Hepatic stellate cell (primary cell): ENCODE measurements at regions not wholly inside any gene's neighbourhood (a gene's known extent, or its start where the extent isn't known, plus 50 kb on each side); places are given as distances from the start of the nearest gene placed in this dataset.

Experiments used
- DNase-seq: peaks from one replicate; pipeline ENCODE4 v3.0.0; 2011; ENCODE audit warnings: low spot score

DNA sequence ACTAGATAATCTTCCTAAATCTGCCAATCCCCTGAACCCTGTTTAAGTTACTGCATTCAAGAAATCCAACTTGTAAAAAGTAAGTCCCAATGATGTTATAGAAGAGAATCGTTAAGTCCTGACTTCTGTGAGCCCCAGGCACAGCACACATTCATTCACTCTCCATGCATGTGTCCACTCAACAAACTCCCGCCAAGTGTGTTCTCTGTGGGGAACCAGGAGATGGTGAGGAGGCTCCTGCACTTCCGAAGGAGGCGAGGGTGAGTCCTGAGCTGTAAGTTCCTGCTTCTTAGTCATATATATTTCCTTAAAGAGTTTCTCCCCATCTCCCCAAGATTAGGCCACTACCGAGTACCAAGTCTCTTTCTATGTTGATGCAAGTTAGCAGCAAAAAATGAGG is 635.0 kb upstream of the ID2 start:
- DNase-seq: no peak

DNA sequence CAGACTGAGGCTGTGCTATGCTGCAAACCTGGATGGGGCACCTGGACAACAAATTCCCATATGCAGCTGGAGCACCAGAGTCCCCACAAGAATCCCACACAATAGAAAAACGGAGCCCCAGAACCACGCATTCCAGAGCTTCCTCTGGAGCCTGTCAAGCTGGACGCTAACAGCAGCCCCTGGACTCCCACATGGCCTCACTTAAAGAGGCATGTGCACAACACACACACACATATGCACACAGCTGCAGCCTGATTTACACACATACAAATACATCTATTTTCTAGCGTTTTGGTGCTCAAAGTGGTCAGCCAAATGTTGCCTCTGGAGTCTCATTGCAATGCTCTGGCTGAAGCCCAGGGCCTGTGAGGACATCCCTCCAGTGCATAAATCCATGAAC is 632.7 kb upstream of the ID2 start:
- DNase-seq: no peak

DNA sequence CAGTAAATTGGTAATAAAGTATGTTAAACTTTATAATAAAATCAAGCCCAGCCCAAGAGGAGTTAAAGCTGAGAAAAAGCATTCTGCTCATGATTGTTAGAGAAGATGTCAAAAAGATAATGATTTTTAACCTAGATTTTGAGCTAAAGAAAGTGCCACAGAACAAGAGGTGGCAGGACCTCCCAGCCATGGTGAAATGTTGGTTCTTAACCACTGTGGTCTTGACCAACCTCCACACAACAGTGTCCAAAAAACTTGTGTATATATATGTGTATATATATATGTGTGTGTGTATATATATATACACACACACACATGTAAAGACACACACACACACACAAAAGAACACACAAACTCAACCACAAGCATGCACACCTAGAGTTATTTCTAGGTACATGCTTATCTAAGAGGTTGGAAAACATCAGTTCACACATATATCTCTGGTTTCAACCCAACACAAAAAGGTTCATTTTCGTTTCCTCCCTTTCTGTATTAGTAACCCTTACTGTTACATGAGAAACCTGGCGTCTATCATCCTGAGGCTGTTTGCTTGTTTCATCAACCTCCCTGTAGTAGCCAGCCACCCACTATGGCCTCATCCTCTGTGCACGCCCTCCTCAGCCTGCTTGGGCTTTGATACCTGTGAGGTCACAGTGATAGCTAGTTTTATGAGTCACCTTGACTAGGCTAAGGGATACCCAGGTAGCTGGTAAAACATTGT is 631.8 kb upstream of the ID2 start:
- DNase-seq: no peak

DNA sequence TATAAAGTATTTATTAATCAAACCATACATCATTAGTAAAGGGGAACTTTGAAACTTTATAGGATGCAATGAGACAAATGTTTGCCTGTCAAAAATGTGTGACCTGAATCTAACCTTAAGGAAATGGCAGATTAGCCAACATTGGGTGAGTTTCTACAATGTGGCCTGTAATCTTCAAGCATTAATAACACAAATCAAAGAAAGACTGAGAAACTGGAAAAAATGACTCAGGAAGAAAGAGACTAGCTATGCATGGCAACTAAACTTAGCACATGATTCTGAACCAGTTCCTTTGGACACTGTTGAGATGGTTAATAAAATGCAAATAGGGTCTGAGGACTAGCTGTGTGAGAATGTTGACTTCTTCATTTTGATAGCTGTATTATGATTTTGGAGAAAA is 628.6 kb upstream of the ID2 start:
- DNase-seq: no peak

DNA sequence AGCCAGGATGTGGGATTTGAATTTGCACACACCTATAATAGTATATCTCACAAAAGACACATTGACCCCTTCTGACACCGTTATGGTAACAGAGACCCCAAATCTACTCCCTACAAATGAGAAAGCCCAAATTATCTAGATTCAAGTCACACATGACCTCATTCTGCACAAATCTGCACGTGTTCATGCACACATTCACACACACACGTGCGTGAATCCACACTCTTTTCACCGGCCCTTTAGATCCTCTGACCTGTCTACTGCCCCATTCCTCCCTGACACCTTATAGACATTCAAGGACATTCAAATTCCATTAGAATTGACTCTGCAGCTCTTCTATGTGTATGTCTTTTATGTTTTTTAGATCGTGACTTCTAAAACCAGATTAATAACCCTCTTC is 627.8 kb upstream of the ID2 start:
- DNase-seq: no peak

DNA sequence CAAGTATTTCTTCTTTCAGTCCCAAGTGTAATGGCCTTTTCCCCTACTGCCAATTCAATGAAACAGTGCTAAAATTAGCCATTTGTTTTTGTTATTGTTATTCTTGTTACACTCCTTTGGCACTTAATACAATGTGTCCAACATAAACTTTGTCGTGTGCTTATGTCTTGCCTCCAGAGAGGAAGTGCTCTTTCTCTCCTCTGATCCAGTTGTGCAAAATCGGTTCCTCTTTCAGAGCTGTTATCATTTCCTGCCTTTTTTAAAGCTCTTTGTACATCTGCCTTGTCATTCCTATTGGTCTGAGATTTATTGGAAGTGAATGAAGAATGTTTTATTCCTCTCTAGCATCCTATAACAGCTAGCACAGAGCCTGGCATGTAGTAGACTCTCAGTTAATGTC is 623.2 kb upstream of the ID2 start:
- no peak for DNase-seq

DNA sequence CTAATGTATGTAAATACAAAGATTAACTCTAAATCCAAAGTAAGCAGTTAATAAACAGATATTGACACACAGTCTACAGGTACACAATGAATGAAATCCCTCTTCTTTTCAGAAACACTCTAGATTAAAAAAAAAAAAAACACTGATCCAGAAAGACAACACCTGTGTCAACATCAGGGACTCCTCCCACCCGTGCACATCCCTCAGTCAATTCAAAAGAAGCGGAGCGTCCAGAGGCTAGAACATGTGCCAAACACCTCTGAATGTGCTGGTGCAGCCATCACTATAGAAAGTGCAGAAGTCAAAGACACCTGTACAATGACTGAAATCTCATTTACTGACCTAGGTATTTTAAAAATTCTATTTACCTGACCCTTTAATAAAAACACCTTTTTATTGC is 622.6 kb upstream of the ID2 start:
- no peak for DNase-seq

DNA sequence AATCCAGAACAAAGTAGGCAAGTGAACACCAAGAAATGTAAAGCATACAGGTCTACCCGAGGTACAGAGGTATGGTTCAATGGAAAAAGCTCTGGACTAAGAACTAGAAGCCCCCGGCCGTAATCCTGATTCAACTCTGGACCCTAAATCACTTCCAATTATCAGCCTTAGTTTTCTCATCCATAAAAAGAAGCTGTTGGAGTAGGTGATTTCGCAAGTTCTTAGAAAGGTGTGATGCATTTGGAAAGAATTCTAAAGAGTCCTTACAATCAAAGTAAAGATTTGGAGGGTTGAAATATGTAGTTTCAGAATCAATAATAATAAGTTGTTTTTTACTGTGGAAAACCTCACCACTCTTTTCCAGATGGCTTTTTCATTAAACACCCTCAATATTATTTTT is 622.1 kb upstream of the ID2 start:
- no peak for DNase-seq

DNA sequence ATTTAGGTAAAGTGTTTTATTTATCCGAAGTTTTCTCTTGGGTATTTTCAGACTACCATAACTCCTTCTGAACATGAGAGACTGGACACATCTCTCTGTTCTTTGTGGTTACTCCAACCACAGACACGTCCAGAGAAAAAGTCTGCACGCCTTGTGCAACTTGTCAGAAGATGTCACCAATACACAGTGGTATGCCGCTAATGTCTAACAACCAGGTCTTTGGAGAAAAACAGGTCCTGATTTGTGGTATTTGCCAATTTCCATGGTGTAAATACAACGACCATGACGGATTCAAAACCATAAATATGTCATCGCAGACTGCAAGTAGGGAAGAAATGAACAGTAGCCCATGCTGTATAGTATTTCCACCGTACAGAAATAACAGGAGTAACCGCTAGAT is 620.6 kb upstream of the ID2 start:
- no peak for DNase-seq

DNA sequence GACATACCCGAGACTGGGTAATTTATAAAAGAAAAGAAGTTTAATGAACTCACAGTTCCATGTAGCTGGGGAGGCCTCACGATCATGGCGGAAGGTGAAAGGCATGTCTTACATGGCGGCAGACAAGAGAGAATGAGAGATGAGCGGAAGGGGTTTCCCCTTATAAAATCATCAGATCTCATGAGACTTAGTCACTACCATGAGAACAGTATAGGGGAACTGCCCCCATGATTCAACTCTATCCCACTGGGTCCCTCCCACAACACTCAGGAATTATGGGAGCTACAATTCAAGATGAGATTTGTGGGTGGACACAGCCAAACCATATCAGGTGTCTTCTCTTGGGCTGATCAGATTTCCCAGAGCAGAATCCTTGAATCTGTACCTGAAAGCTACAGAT is 617.3 kb upstream of the ID2 start:
- no peak for DNase-seq

DNA sequence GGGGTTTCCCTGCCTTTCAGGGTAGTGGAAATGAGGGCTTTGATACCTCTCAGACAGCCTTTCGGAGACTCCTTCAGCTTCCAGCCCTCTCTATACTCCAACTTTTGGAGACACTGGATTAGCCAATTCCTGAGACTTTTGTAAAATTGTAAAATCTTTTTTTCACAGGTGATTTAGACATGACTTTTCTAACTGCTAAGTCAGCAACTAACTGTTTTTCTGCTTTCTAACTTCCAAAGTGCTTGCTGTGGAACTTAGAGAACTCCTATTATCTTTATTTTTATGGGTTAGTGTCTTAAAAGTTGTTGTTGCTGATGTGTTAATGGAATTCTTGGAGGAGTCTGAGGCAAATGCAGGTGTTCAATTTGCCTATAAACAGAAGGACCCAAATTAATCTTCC is 616.7 kb upstream of the ID2 start:
- no peak for DNase-seq

DNA sequence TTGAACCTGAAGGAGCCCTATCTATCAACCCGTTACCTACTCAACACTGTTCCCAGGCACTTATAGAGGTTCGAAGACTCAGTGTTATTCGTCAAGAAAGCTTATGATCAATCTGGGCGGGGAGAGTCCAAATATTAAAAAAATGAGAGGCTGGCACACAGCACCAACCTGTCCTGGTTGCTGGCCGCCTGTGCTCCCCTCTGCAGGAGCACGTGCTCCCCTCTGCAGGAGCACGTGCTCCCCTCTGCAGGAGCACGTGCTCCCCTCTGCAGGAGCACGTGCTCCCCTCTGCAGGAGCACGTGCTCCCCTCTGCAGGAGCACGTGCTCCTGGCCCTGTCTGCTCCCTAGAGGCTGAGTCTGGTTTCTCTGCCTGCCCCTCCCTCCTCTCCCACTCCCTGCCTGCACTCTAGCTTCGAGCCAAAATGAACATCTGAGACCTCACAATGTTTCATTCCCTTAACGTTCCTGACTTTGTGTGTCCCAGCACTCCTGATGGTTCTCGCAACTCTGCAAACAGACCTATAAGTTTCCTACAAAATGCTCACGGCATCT is 614.0 kb upstream of the ID2 start:
- DNase-seq: no peak

DNA sequence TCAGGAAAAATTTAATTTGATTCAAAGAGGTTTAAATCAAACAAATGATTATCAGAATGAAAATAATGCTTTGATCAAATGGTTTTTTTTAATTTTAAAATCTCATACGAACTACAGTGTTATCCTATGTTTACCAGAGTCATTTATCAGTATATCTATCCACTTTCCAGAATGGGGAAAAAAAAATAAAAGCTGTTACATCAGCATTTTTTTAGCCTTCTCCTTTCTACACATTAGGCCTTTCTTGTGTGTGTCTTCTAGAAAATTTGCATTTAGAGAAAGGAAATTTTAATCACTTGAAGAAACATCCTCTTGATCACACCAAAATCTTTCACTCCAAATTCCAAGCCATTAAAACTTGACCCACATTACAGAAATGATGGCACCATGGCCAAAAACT is 608.9 kb upstream of the ID2 start:
- DNase-seq: no peak

DNA sequence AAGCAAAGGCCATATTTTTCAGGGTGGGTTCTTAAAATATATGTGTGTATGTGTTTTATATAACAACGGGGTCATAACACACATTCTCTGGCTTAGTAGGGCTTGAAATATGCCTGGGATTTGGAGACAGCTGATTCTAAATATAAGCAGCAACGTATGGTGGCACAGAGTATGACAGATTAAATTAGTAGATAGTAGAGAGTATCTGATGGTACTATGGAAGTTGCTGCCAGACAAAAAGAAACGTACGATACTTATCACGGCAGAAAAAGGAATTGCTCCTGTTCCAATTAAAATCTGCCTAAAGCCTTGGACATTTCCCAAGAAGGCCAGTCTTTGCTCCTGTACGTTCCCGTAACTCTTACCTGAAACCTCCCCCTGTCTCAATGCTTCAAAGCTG is 607.9 kb upstream of the ID2 start:
- DNase-seq: no peak

DNA sequence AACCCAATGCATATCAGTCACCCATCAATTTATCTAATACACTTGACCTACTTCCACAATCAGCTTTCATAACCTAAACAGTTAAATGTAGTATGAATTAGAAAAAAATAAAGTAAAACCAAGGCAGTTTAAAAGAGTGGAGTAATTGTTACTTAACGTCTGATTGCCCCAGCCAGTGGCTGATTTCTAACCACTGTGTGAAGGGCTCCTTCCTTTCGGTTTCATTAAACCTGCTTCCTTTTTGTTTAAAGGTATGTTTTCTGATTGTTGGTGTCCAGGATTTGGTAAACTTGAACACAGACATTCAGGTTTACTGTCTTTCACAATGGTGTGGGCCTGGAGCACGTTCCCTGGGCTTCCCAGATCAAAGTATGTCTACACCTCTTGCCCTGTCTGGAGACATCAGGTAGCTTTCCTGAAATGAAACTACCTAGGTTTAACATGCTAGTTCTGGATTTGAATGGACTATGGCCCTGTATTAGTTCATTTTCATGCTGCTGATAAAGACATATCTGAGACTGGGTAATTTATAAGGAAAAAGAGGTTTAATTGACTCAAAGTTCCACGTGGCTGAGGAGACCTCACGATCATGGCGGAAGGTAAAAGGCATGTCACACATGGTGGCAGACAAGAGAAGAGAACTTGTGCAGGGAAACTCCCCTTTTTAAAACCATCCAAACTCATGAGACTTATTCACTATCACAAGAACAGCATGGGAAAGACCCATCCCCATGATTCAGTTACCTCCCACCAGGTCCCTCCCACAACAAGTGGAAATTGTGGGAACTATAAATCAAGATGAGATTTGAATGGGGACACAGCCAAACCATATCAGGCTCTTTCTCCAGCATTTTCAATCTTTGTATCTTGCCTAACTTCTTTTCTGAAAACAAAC is 605.2 kb upstream of the ID2 start:
- no peak for DNase-seq

DNA sequence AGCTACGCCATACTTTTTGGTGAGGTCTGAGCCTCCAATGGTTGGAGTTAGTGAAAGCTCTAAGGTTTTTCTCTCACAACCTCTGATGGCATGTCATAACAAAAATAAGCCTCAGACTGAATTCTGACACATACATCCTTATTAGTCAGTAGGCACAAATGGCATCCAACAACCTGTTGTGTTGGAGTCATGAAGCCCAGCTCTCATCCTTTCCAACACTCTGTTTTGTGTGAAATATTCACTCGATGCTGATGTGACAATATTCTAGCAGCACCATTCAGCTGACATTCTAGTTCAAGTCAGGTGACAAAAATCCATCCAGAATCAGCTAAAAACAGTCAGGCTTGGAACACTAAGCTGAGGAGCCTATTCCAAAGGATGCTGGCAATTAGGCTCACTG is 603.2 kb upstream of the ID2 start:
- no peak for DNase-seq

DNA sequence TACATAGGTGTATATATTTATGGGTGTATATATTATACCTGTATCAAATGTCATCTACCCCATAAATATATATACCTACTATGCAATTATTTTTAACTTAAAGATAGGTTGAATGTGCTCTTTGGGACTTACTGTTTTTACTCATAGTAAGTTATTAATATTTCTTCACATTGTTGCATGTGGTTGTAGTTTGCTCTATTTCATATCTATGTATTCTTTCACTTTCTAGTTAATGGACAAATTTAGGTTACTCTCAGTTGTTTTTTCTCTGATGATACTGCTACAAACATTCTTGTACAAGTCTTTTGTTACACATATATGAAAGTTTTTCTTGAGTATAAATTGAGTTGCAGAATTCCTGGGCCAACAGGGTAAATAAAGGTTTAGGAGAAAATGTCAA is 601.8 kb upstream of the ID2 start:
- no peak for DNase-seq

DNA sequence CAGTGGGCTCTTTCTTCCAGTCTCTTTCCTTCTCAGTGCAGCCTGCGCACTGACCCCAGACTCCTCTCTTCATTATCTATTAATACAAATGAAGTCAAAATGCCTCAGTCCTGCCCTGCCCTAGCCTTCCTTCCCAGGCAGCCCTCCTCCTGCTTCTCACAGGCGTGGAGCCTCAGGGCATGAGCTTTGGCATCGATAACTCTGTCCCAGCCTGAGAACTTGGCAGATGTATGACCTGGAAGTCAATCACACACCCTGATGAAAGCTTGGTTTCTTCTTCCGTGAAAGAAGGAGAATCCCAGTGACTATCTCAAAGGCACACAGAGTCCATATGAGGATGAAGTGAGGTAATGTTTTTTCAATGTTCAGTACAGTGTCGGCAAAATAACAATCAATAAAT is 600.7 kb upstream of the ID2 start:
- no peak for DNase-seq

DNA sequence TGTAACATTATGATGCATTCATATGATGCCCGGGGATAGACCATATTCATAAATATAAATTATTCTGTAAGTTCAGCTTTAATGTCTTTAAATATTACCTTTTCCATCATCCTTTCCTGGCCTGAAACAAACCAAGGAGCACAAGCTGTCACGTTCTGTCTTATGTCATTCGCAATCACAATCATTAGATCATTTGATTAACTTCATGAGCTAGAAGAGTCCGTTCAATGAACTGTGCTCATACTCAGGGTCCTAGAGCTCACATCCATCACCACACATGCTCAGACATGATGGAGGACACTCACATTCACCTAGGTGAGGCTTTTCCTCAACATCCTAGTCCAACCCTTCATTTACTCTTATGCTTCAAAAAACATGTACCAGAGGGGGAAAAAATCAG is 599.0 kb upstream of the ID2 start:
- DNase-seq: no peak

DNA sequence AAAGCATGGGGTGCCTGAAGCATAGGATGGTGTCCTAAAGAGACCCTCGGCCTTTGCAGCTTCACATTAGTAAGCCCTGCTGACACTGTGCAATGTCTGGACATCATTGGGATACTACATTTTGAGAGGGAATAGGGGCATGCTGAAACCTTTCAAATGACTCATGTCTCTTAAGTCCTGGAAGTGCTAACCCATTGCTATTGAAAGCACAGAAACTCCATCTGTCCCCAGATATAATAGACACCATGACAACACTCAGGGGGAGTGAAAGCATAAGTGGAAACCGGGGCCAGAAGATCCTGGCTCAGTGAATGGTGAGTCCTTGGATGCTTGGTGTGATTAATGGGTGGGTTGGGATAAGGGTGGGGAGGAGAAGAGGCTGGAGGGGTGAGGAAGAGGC is 595.5 kb upstream of the ID2 start:
- peak; percentile 9 for DNase-seq

DNA sequence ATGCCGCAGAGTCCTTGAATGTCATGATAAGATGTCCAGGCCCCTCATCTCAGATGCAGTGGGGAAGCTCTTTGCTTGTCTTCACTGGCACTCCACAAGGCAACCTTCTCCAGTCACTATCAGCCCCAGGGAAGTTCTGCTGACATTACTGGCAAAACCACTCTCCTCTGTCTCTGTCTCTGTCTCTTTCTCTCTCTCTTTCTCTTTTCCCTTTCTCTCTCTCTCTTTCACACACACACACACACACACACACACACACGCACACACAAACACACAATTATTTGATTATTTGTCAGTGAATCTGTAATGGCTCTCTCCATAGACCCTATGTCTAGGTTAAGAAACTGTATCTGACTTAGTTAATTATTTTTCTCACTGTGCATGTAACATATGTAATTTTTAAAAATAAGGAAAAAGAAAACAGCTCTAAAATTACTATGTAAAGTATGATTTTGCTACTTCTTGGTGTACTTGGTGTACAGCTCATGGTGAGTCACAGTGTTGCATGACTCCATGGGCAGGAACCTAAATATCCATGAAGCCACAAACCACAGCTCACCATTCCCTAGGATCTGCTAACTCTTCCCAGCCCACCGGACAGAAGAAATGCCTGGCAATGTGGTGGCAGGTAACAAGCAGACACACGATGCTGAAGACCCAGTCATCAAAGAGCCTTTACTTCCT is 594.9 kb upstream of the ID2 start:
- DNase-seq: peak; percentile 73

DNA sequence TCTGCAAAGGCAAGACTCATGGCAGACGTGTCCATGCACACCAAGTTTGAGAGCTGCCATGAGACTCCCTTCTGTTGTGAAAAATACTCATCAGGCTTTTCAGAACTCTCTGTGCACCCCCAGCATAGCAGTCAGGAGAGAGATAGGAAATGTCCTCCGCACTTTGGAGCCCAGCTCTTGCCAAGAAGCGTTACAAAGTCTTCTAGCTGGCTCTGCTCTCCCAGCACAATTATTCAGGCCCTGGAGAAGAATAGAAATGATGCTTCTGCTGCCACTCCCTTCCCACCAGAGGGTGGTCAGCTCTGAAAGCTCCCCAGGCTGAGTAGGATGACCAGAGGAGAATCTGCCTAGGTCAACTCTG is 594.4 kb upstream of the ID2 start:
- no peak for DNase-seq

DNA sequence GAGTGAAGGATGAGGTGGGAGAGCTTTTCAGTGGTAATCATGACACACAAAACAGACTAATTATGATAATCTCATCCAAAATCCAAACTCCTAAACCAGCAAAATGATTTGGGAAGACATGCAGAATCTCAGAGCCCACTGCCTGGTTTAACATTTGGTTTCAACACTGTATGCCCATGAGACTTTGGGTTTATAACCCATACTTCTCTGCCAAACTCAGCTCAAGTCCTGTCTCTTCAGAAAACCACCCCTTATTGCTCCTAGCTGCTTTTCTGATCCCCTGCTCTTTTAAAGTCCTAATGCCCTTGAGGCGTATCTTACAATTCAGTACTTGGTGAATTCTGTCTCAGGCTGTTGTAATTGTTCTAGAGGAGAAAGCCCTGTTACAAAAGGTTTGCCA is 593.0 kb upstream of the ID2 start:
- DNase-seq: no peak
